ENCODE measurements at regions not wholly inside any gene's neighbourhood (a gene's known extent, or its start where the extent isn't known, plus 50 kb on each side); places are given as distances from the start of the nearest gene placed in this dataset.

DNA sequence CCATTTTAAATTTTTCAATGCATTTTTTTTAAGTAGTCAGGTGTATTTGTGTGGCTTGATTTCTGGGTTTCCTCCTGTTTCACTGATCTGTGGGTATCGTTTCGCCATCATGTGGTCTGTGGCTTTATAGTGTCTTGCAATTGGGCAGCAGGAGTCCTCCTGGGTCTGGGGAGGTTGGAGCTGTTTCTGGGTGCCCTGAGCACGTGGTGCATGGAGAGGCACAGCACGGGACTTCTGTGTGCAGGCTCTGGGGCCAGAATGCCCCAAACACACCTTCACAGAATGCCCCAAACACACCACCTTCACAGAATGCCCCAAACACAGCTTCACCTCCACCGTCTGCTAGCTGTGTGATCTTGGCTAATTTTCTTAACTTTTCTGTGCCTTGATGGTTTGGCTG lies 82.6 kb upstream of the COL5A1 start:
- H3K79me1 ChIP-seq (ENCODE audit: low read depth, low read length) = no peaks in the 10 kb centered on the region
- no peak overlapping the region for H3K56ac ChIP-seq (replicated peaks; ENCODE audit: insufficient read length, low read depth, low read length)
- H3K27me3 ChIP-seq (replicated peaks in 1 of 4; ENCODE audit: control insufficient read depth in 3 of 4, extremely low read depth in 1 of 4, insufficient read depth in 3 of 4, low read length in 3 of 4) = no peaks in the 10 kb centered on the region; a peak in 1 of 7 replicates
- H3K79me2 ChIP-seq (ENCODE audit: control insufficient read depth in 1 of 2, insufficient read depth in 2 of 2, low read length in 2 of 2) = no peaks in the 10 kb centered on the region
- H3K9me3 ChIP-seq (ENCODE audit: insufficient read depth in 2 of 2, low read depth in 1 of 2, low read length in 1 of 2) = no peaks in the 10 kb centered on the region; a peak in 1 of 4 replicates
- H4K20me1 ChIP-seq (replicated peaks in 1 of 2; ENCODE audit: control insufficient read depth in 1 of 2, insufficient read depth in 2 of 2, low read length in 2 of 2) = no peaks in the 10 kb centered on the region
- H2AFZ ChIP-seq (ENCODE audit: low read length) = no peak overlapping the region
- H3K18ac ChIP-seq (ENCODE audit: extremely low read depth, low read length) = no peak overlapping the region
- H2AK5ac ChIP-seq (ENCODE audit: low read depth, low read length) = no peak overlapping the region
- ChIA-PET POLR2A (ENCODE audit: partially characterized antibody) (no interaction called here), CTCF (ENCODE audit: partially characterized antibody) (interaction anchor here (0.7 to 2.2 kb wide), 3 partner anchors 95 to 110 kb away, joined by 3 to 13 read pairs (median 3); no protein-coding TSS in a partner anchor)
- H2BK15ac ChIP-seq (ENCODE audit: low read length) = no peak overlapping the region
- no peak overlapping the region for H4K91ac ChIP-seq (replicated peaks; ENCODE audit: insufficient read length, low read length)
- no peak overlapping the region for H4K5ac ChIP-seq (ENCODE audit: insufficient read length, low read depth, low read length)
- no peak overlapping the region for H2BK20ac ChIP-seq (ENCODE audit: low read length)
- H3K4me1 ChIP-seq (replicated peaks in 1 of 4; ENCODE audit: control insufficient read depth in 3 of 4, insufficient read depth in 4 of 4, low read length in 3 of 4) = no peaks in the 10 kb centered on the region; a peak in 2 of 7 replicates
- TF ChIP-seq ZNF274 (IDR thresholded peaks at IDR 0.05; ENCODE audit: borderline replicate concordance, extremely low read depth, low read length) (no peak), SUZ12 (IDR thresholded peaks at IDR 0.05; ENCODE audit: low read length) (no peak), HDAC6 (IDR thresholded peaks at IDR 0.05; ENCODE audit: low read depth, low read length) (no peak), KDM1A (IDR thresholded peaks at IDR 0.05; ENCODE audit: borderline replicate concordance, low read length) (no peak), GABPA (IDR thresholded peaks at IDR 0.05; ENCODE audit: borderline replicate concordance, insufficient read depth, low read length) (no peak), SRF (IDR thresholded peaks at IDR 0.05; ENCODE audit: low read depth, low read length) (no peak), RXRA (IDR thresholded peaks at IDR 0.05; ENCODE audit: insufficient read depth, low read depth, low read length) (no peak), CHD2 (IDR thresholded peaks at IDR 0.05; ENCODE audit: low read length) (no peak), TCF12 (IDR thresholded peaks at IDR 0.05; ENCODE audit: low read depth, low read length) (no peak)
- no peak overlapping the region for H3K4me3 ChIP-seq (ENCODE audit: extremely low read depth in 1 of 4, insufficient read depth in 2 of 4, low read depth in 3 of 4, low read length in 4 of 4)
- H2BK120ac ChIP-seq (replicated peaks; ENCODE audit: low read depth, low read length) = no peak overlapping the region
- WGBS, 2 experiments (ENCODE audit: extremely low coverage in 1 of 2, insufficient coverage in 1 of 2, insufficient read length in 1 of 2, insufficient replicate concordance in 2 of 2, low coverage in 1 of 2, low lambda C conversion rate in 2 of 2, missing lambda C conversion rate in 1 of 2) = 94% methylated on average over 5 of the region's 5 CpGs; no CpG with 5 or more reads in 1 of the 2 experiments
- no peak overlapping the region for H3K9ac ChIP-seq (replicated peaks in 1 of 4; ENCODE audit: extremely low read depth in 1 of 4, low read depth in 3 of 4, low read length in 3 of 4)
- H3K23me2 ChIP-seq (ENCODE audit: low read depth, low read length) = no peaks in the 10 kb centered on the region
- no peak overlapping the region for H3K27ac ChIP-seq (ENCODE audit: low read depth, low read length)
- H3K14ac ChIP-seq (ENCODE audit: insufficient read length) = no peak overlapping the region
- no peaks in the 10 kb centered on the region for H3K36me3 ChIP-seq (ENCODE audit: control insufficient read depth in 2 of 4, insufficient read depth in 4 of 4, low read length in 3 of 4)
- H3K4ac ChIP-seq (replicated peaks; ENCODE audit: insufficient read length, low read depth, low read length) = no peak overlapping the region
- H2BK5ac ChIP-seq (ENCODE audit: low read depth, low read length) = no peak overlapping the region
- no peak overlapping the region for H3K23ac ChIP-seq (ENCODE audit: insufficient read length)
- no peak overlapping the region for H4K8ac ChIP-seq (ENCODE audit: extremely low read depth, insufficient read depth, low read length)
- DNase-seq (ENCODE audit: low read depth in 1 of 2, low spot score in 2 of 2) (no peak), FAIRE-seq (no peak)
- no peak overlapping the region for H2BK12ac ChIP-seq (ENCODE audit: low read depth, low read length)
- no peak overlapping the region for H3K4me2 ChIP-seq (ENCODE audit: insufficient read depth in 1 of 2, low read depth in 2 of 2, low read length in 2 of 2)
